NB4 (cell line): ENCODE measurements at regions not wholly inside any gene's neighbourhood (a gene's known extent, or its start where the extent isn't known, plus 50 kb on each side); places are given as distances from the start of the nearest gene placed in this dataset.

Experiments
- DNase-seq: peaks from one replicate; pipeline ENCODE4 v3.0.0; 2010; ENCODE audit warnings: low read depth
- H3K4me3 ChIP-seq: one replicate; pipeline ENCODE4 v1.5.1; 2011; ENCODE audit warnings: mild to moderate bottlenecking, low read depth, low read length, moderate library complexity
- MYC ChIP-seq: IDR thresholded peaks from 2 replicates; pipeline ENCODE4 v1.6.1; 2011; ENCODE audit warnings: low read depth, low read length
- POLR2A ChIP-seq: IDR thresholded peaks from 2 replicates; pipeline ENCODE4 v1.6.1; 2011; ENCODE audit warnings: mild to moderate bottlenecking; ENCODE audit not compliant: insufficient read length; ENCODE audit errors: extremely low read depth
- TF ChIP-seq, protein P1 (sequence below): IDR thresholded peaks from one replicate; pipeline ENCODE4 v1.5.1; 2012; ENCODE audit warnings: low read depth, low read length
- TF ChIP-seq, protein P2 (sequence below): IDR thresholded peaks from 2 replicates; pipeline ENCODE4 v1.6.1; 2011; ENCODE audit warnings: low read depth, low read length

GRCh38 chr17:77385750-77386501, 245.2 kb downstream of the SEC14L1 start:
- no peak overlapping the region for H3K4me3 ChIP-seq
- no peak for DNase-seq
- TF ChIP-seq, protein P1, sequence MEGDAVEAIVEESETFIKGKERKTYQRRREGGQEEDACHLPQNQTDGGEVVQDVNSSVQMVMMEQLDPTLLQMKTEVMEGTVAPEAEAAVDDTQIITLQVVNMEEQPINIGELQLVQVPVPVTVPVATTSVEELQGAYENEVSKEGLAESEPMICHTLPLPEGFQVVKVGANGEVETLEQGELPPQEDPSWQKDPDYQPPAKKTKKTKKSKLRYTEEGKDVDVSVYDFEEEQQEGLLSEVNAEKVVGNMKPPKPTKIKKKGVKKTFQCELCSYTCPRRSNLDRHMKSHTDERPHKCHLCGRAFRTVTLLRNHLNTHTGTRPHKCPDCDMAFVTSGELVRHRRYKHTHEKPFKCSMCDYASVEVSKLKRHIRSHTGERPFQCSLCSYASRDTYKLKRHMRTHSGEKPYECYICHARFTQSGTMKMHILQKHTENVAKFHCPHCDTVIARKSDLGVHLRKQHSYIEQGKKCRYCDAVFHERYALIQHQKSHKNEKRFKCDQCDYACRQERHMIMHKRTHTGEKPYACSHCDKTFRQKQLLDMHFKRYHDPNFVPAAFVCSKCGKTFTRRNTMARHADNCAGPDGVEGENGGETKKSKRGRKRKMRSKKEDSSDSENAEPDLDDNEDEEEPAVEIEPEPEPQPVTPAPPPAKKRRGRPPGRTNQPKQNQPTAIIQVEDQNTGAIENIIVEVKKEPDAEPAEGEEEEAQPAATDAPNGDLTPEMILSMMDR: no peak
- TF ChIP-seq POLR2A: no peak
- TF ChIP-seq, protein P2, sequence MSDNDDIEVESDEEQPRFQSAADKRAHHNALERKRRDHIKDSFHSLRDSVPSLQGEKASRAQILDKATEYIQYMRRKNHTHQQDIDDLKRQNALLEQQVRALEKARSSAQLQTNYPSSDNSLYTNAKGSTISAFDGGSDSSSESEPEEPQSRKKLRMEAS: no peak
- TF ChIP-seq MYC: no peak

GRCh38 chr17:77386502-77387192, 245.9 kb downstream of the SEC14L1 start:
- no peak for DNase-seq
- TF ChIP-seq MYC (no peak), POLR2A (no peak)
- TF ChIP-seq, protein P1: no peak
- TF ChIP-seq, protein P2: no peak
- H3K4me3 ChIP-seq: no peak overlapping the region

GRCh38 chr17:77387891-77388290, 247.1 kb downstream of the SEC14L1 start:
- DNase-seq: no peak
- TF ChIP-seq, protein P2: no peak
- TF ChIP-seq MYC: no peak
- TF ChIP-seq, protein P1: no peak
- TF ChIP-seq POLR2A: no peak
- H3K4me3 ChIP-seq: no peak overlapping the region

GRCh38 chr17:77388384-77389306, 247.9 kb downstream of the SEC14L1 start:
- DNase-seq: no peak
- H3K4me3 ChIP-seq: no peak overlapping the region
- TF ChIP-seq, protein P2: no peak
- TF ChIP-seq, protein P1: no peak
- TF ChIP-seq MYC: no peak
- no peak for TF ChIP-seq POLR2A

GRCh38 chr17:77390870-77391269, 250.1 kb downstream of the SEC14L1 start:
- DNase-seq: no peak
- no peak overlapping the region for H3K4me3 ChIP-seq

More at GRCh38 chr17:77390870-77391269, 250.1 kb downstream of the SEC14L1 start:
- TF ChIP-seq MYC (no peak), POLR2A (no peak)
- TF ChIP-seq, protein P2: no peak
- TF ChIP-seq, protein P1: no peak
